OCI-LY7 (cell line): ENCODE measurements at regions not wholly inside any gene's neighbourhood (a gene's known extent, or its start where the extent isn't known, plus 50 kb on each side); places are given as distances from the start of the nearest gene placed in this dataset.
"Not testable (repeated sequence)": the region's sequence is repeated elsewhere in the genome, so short reads cannot be mapped to it uniquely, and the experiment has no call there.

ENCODE experiments used
- BruUV-seq: library from RNA; stranded (reverse); fragments of 400-500 nt; replicated peaks from 2 replicates; lab custom pipeline; 2021; lab: Mats Ljungman, UMichigan
- CTCF ChIA-PET: fragments of 300-600 bp; sonication (Branson Sonifier 250); formaldehyde crosslinking; loops from one replicate; lab custom pipeline; 2022; ENCODE audit warnings: antibody characterized with exemption; ENCODE audit not compliant: unreplicated experiment; lab: Charles Lee
- POLR2A ChIA-PET: fragments of 300-600 bp; sonication (Branson Sonifier 250); formaldehyde crosslinking; loops from one replicate; lab custom pipeline; 2022; ENCODE audit warnings: antibody characterized with exemption; lab: Charles Lee
- DNase-seq: peaks from one replicate; pipeline ENCODE4 v3.0.0-alpha.2; 2015; ENCODE audit warnings: low spot score
- H2AFZ ChIP-seq: fragments of 200-600 bp; sonication (generic), shearing (Covaris generic); 2 replicates; pipeline ENCODE4 v1.6.1; 2014; ENCODE audit warnings: mild to moderate bottlenecking, antibody characterized with exemption, low read length, moderate library complexity
- H3K27ac ChIP-seq: fragments of 200-600 bp; sonication (generic); 2 replicates; pipeline ENCODE4 v1.5.1; 2014; ENCODE audit warnings: mixed run types, low read depth, mild to moderate bottlenecking, moderate library complexity, low read length, inconsistent platforms; ENCODE audit not compliant: poor library complexity, severe bottlenecking
- H3K36me3 ChIP-seq: fragments of 200-600 bp; sonication (generic); 2 replicates; pipeline ENCODE4 v1.6.1; 2014; ENCODE audit warnings: mild to moderate bottlenecking, antibody characterized with exemption, low read length, moderate library complexity, mixed read lengths; ENCODE audit not compliant: insufficient read depth
- H3K4me1 ChIP-seq: fragments of 200-600 bp; sonication (generic); 2 replicates; pipeline ENCODE4 v1.5.1; 2014; ENCODE audit warnings: mild to moderate bottlenecking, low read length; ENCODE audit not compliant: insufficient read depth, poor library complexity, severe bottlenecking
- H3K4me2 ChIP-seq: fragments of 200-600 bp; sonication (generic); 2 replicates; pipeline ENCODE4 v1.6.1; 2014; ENCODE audit warnings: mild to moderate bottlenecking, low read length
- H3K4me3 ChIP-seq: fragments of 200-600 bp; sonication (generic); 2 replicates; pipeline ENCODE4 v1.5.1; 2014; ENCODE audit warnings: mild to moderate bottlenecking, low read depth, low read length; ENCODE audit not compliant: poor library complexity, severe bottlenecking
- H3K79me2 ChIP-seq: fragments of 200-600 bp; sonication (generic); 2 replicates; pipeline ENCODE4 v1.6.1; 2016; ENCODE audit warnings: low read depth, mild to moderate bottlenecking, low read length, moderate library complexity, mixed read lengths; ENCODE audit not compliant: insufficient read depth
- H3K9me2 ChIP-seq: fragments of 200-600 bp; sonication (generic); 2 replicates; pipeline ENCODE4 v1.6.1; 2016; ENCODE audit warnings: mild to moderate bottlenecking, low read length, mixed read lengths; ENCODE audit not compliant: insufficient read depth
- H3K9me3 ChIP-seq: fragments of 200-600 bp; sonication (generic); 2 replicates; pipeline ENCODE4 v1.6.1; 2014; ENCODE audit warnings: mild to moderate bottlenecking, mixed run types, low read length, mixed read lengths
- H4K20me1 ChIP-seq: fragments of 200-600 bp; sonication (generic); 2 replicates; pipeline ENCODE4 v1.6.1; 2014; ENCODE audit warnings: mild to moderate bottlenecking, antibody characterized with exemption, low read length, moderate library complexity, mixed read lengths; ENCODE audit not compliant: insufficient read depth
- CTCF ChIP-seq: fragments of 200-600 bp; sonication (generic); conservative IDR thresholded peaks from 2 replicates; pipeline ENCODE4 v1.5.1; 2014; ENCODE audit warnings: mild to moderate bottlenecking, antibody characterized with exemption, low read length, moderate library complexity, mixed read lengths
- EZH2phosphoT487 ChIP-seq: fragments of 200-600 bp; sonication (generic); IDR thresholded peaks from 2 replicates; pipeline ENCODE4 v1.6.1; 2018; ENCODE audit warnings: low read depth, borderline replicate concordance, mild to moderate bottlenecking, mixed run types, antibody characterized with exemption, low read length, moderate library complexity, mixed read lengths
- intact Hi-C: fragments of 100-400 bp; cut with micrococcal nuclease; formaldehyde crosslinking; loops from one replicate; pipeline ENCODE4 v1.10.0; 2022; ENCODE audit not compliant: unreplicated experiment

- no peak overlapping the region for H3K4me2 ChIP-seq
- ChIA-PET CTCF (no interaction called here), POLR2A (interaction anchor here (0.7 kb wide), 1 partner anchor 26 kb away, joined by 3 read pairs; no protein-coding TSS in a partner anchor)
- intact Hi-C loops = no loop called here
- H3K9me2 ChIP-seq = no peaks in the 10 kb centered on the region
- H3K36me3 ChIP-seq = no peaks in the 10 kb centered on the region
- H3K27ac ChIP-seq = no peak overlapping the region
- no peak for DNase-seq
- no peaks in the 10 kb centered on the region for H3K4me1 ChIP-seq
- no peak overlapping the region for H3K4me3 ChIP-seq
- no peaks in the 10 kb centered on the region for H3K9me3 ChIP-seq
- TF ChIP-seq CTCF = no peak
- TF ChIP-seq EZH2phosphoT487 = no peak
- no peaks in the 10 kb centered on the region for H4K20me1 ChIP-seq
- BruUV-seq = no TSS peak
- H3K79me2 ChIP-seq = no peaks in the 10 kb centered on the region
- no peak overlapping the region for H2AFZ ChIP-seq
These were observed 168.7 kb downstream of the BTBD3 start for GRCh38 chr20:12086359-12086758.

GRCh38 chr20:12090920-12091319 is 173.2 kb downstream of the BTBD3 start:
- Histone ChIP-seq H3K4me3 (no peak overlapping the region), H3K9me2 (no peaks in the 10 kb centered on the region), H3K79me2 (no peaks in the 10 kb centered on the region), H3K36me3 (no peaks in the 10 kb centered on the region), H3K27ac (no peak overlapping the region), H4K20me1 (no peaks in the 10 kb centered on the region), H3K4me2 (no peak overlapping the region), H3K9me3 (no peaks in the 10 kb centered on the region), H2AFZ (no peak overlapping the region), H3K4me1 (no peaks in the 10 kb centered on the region)
- no peak for DNase-seq
- CTCF ChIA-PET = no interaction called here
- intact Hi-C loops = no loop called here
- POLR2A ChIA-PET = interaction anchor here (0.6 to 0.7 kb wide), 2 partner anchors 47 to 1957 kb away, joined by 3 read pairs; no protein-coding TSS in a partner anchor
- no TSS peak for BruUV-seq
- no peak for TF ChIP-seq CTCF
- no peak for TF ChIP-seq EZH2phosphoT487

- H3K79me2 ChIP-seq = no peaks in the 10 kb centered on the region
- intact Hi-C loops = no loop called here
- BruUV-seq = no TSS peak
- H3K27ac ChIP-seq = no peak overlapping the region
- H3K4me3 ChIP-seq = no peak overlapping the region
- POLR2A ChIA-PET = no interaction called here
- no peaks in the 10 kb centered on the region for H3K36me3 ChIP-seq
- no peak for DNase-seq
- no peaks in the 10 kb centered on the region for H4K20me1 ChIP-seq
- TF ChIP-seq CTCF = no peak
- H2AFZ ChIP-seq = no peak overlapping the region
- no peaks in the 10 kb centered on the region; the same call in 1 of the 2 replicates for H3K9me2 ChIP-seq
- H3K4me2 ChIP-seq = no peak overlapping the region
- H3K4me1 ChIP-seq = no peaks in the 10 kb centered on the region
- CTCF ChIA-PET = no interaction called here
- no peaks in the 10 kb centered on the region for H3K9me3 ChIP-seq
These were observed 175.5 kb downstream of the BTBD3 start for GRCh38 chr20:12093057-12093796.

- H3K4me1 ChIP-seq, intact Hi-C loops, H3K4me2 ChIP-seq, H3K27ac ChIP-seq, H3K79me2 ChIP-seq, H2AFZ ChIP-seq, H4K20me1 ChIP-seq, H3K4me3 ChIP-seq, H3K36me3 ChIP-seq, BruUV-seq, H3K9me3 ChIP-seq, CTCF ChIA-PET, DNase-seq, H3K9me2 ChIP-seq: not testable (repeated sequence)
- POLR2A ChIA-PET = interaction anchor here (1.0 kb wide), 1 partner anchor 18 kb away, joined by 3 read pairs; no protein-coding TSS in a partner anchor
These were observed 176.1 kb downstream of the BTBD3 start for GRCh38 chr20:12093797-12094190.
